ENCODE measurements at regions not wholly inside any gene's neighbourhood (a gene's known extent, or its start where the extent isn't known, plus 50 kb on each side); places are given as distances from the start of the nearest gene placed in this dataset.

DNA sequence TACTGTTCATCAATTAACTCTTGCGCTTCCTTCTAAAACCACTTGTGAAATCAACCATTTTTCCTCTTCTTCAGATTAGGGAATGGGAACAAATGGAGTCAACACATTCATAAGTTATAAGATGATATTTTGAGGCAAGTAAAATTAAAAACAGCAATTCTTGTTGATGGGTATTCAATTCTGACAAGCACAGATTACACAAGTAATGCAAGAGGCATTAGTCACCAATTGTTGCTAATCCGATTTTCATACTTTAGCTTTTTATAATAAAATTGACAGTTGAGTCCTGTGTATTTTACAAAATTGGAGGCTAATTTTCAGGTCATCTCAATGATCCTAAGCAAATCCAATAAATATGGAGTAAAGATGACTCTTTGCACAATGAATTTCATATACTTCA is 918.4 kb upstream of the SOX9 start:
- no peak for TF ChIP-seq CTCF (IDR thresholded peaks at IDR 0.05; ENCODE audit: insufficient read depth, low read length, poor library complexity, severe bottlenecking)
- no peak for TF ChIP-seq EZH2phosphoT487 (conservative IDR thresholded peaks at IDR 0.05; ENCODE audit: low read length)
